ENCODE measurements at regions not wholly inside any gene's neighbourhood (a gene's known extent, or its start where the extent isn't known, plus 50 kb on each side); places are given as distances from the start of the nearest gene placed in this dataset.

DNA sequence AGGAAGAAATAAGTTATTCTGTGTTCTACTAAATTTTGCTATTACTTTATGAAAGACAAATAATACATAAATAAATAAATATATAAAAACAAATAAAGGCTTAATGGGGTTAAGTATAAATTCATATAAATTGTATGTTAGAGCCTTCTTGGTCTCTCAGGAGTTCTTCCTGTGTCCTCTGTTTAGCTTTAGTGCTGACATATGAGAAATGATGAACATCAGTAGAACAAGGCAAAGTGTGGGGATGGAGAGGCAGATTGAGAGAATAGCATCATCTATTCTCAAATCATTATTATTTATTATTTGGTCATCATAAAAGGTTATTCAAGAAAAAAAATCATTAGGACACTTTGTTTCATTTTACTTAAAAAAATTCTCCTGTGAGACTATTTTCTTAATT, 468.1 kb upstream of the CHST9 start:
- H3K9me3 Mint-ChIP-seq (ENCODE audit: unreplicated experiment), result no peaks in the 10 kb centered on the region
- H3K4me3 Mint-ChIP-seq (ENCODE audit: unreplicated experiment), result no peak overlapping the region
- ChIA-PET POLR2A (interaction anchor here (1.0 kb wide), 1 partner anchor 24 kb away, joined by 5 read pairs; no protein-coding TSS in a partner anchor), CTCF (no interaction called here)
- TF ChIP-seq, protein P1, sequence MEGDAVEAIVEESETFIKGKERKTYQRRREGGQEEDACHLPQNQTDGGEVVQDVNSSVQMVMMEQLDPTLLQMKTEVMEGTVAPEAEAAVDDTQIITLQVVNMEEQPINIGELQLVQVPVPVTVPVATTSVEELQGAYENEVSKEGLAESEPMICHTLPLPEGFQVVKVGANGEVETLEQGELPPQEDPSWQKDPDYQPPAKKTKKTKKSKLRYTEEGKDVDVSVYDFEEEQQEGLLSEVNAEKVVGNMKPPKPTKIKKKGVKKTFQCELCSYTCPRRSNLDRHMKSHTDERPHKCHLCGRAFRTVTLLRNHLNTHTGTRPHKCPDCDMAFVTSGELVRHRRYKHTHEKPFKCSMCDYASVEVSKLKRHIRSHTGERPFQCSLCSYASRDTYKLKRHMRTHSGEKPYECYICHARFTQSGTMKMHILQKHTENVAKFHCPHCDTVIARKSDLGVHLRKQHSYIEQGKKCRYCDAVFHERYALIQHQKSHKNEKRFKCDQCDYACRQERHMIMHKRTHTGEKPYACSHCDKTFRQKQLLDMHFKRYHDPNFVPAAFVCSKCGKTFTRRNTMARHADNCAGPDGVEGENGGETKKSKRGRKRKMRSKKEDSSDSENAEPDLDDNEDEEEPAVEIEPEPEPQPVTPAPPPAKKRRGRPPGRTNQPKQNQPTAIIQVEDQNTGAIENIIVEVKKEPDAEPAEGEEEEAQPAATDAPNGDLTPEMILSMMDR (IDR thresholded peaks at IDR 0.05; ENCODE audit: unreplicated experiment), result no peak
- DNase-seq (ENCODE audit: unreplicated experiment), result no peak
- no peak overlapping the region for H3K27ac Mint-ChIP-seq (ENCODE audit: low read depth, unreplicated experiment)
- intact Hi-C loops (cut with micrococcal nuclease), result no loop called here
- no TSS peak for BruUV-seq (replicated peaks)
- no peaks in the 10 kb centered on the region for H3K27me3 Mint-ChIP-seq (ENCODE audit: insufficient read depth, unreplicated experiment)
- no peaks in the 10 kb centered on the region for H3K36me3 Mint-ChIP-seq (ENCODE audit: insufficient read depth, unreplicated experiment)
- H3K4me1 Mint-ChIP-seq (ENCODE audit: insufficient read depth, unreplicated experiment), result peaks cover 5% of the 10 kb centered on the region

DNA sequence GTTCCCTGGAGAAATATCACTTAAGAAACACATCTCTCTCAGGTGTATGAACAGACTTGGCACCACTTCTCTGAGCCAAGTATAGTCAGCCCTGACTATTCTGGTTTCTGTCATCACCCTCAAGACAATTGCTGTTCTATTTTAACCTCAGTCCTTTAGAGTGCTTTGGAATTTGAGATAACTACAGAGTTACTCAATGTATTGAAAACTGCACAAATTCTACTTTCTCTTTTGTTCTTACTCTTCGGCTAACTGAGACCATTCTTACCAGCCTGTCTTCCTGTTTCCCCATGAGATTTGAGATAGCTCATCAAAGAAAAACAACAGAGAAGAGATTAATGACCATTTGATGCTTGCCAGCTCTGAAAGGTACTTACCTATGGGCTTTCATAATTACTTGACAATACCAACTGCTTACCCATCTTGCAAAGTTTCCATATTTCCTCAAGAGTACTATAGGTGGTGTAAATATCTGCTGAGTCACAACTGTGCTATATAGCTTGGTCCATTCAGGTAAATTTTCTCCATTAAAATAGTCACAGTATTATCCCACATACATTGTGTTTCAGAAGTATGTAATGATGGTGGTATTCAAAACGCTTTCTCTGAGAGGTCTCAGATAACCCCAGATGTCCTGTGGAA, 467.5 kb upstream of the CHST9 start:
- no peak for DNase-seq (ENCODE audit: unreplicated experiment)
- BruUV-seq (replicated peaks), result no TSS peak
- Mint-ChIP-seq H3K27ac (ENCODE audit: low read depth, unreplicated experiment) (no peak overlapping the region), H3K27me3 (ENCODE audit: insufficient read depth, unreplicated experiment) (no peaks in the 10 kb centered on the region), H3K4me1 (ENCODE audit: insufficient read depth, unreplicated experiment) (peaks cover 5% of the 10 kb centered on the region), H3K4me3 (ENCODE audit: unreplicated experiment) (no peak overlapping the region), H3K36me3 (ENCODE audit: insufficient read depth, unreplicated experiment) (no peaks in the 10 kb centered on the region), H3K9me3 (ENCODE audit: unreplicated experiment) (no peaks in the 10 kb centered on the region)
- intact Hi-C loops (cut with micrococcal nuclease), result no loop called here
- TF ChIP-seq, protein P1 (IDR thresholded peaks at IDR 0.05; ENCODE audit: unreplicated experiment), result no peak
- ChIA-PET CTCF (no interaction called here), POLR2A (interaction anchor here (1.0 kb wide), 1 partner anchor 23 kb away, joined by 5 read pairs; no protein-coding TSS in a partner anchor)

DNA sequence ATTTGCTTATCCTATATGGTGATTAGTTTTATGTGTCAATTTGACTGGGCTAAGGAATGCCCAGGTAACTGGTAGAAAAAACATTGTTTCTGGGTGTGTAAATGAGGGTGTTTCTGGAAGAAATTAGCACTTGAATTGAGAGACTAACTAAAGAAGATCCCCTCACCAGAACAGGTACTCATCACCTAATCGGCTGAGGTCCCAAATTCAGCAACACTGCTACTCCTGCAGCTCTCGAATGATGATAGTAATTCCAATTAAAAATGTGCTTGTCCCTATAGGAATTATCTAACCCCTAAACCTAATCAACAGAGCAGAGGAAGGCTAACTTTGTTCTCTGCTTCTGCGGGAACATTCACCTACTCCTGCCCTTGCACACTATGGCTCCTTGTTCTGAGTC, 464.5 kb upstream of the CHST9 start:
- no peaks in the 10 kb centered on the region for H3K36me3 Mint-ChIP-seq (ENCODE audit: insufficient read depth, unreplicated experiment)
- no peak overlapping the region for H3K4me3 Mint-ChIP-seq (ENCODE audit: unreplicated experiment)
- POLR2A ChIA-PET, result interaction anchor here (0.6 kb wide), 1 partner anchor 183 kb away, joined by 3 read pairs; no protein-coding TSS in a partner anchor
- no peak overlapping the region for H3K27ac Mint-ChIP-seq (ENCODE audit: low read depth, unreplicated experiment)
- CTCF ChIA-PET, result interaction anchor here (1.2 kb wide), 1 partner anchor 35 kb away, joined by 3 read pairs; no protein-coding TSS in a partner anchor
- no peaks in the 10 kb centered on the region for H3K27me3 Mint-ChIP-seq (ENCODE audit: insufficient read depth, unreplicated experiment)
- H3K4me1 Mint-ChIP-seq (ENCODE audit: insufficient read depth, unreplicated experiment), result peaks cover 5% of the 10 kb centered on the region
- TF ChIP-seq, protein P1 (IDR thresholded peaks at IDR 0.05; ENCODE audit: unreplicated experiment), result no peak
- intact Hi-C loops (cut with micrococcal nuclease), result no loop called here
- H3K9me3 Mint-ChIP-seq (ENCODE audit: unreplicated experiment), result no peaks in the 10 kb centered on the region
- BruUV-seq (replicated peaks), result no TSS peak
- no peak for DNase-seq (ENCODE audit: unreplicated experiment)

DNA sequence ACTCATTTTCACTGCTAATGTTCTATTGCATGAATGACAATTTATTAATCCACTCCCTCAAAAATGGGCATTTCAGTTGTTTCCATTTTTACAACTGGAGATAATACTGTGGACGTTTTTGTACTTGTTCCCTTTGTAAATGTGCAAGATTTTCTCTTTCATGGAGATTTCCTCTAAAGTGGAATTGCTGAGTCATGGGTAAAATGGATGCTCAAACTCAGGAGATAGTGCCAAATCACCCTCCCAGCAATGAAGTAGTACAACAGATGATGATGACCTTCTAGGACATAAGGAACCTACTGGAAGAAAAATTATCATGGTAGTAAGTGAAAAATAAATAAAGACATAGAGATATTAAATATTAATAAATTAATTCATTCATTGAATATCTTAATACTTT, 460.8 kb upstream of the CHST9 start:
- CTCF ChIA-PET, result no interaction called here
- H3K4me1 Mint-ChIP-seq (ENCODE audit: insufficient read depth, unreplicated experiment), result no peaks in the 10 kb centered on the region
- intact Hi-C loops (cut with micrococcal nuclease), result no loop called here
- no peak for DNase-seq (ENCODE audit: unreplicated experiment)
- no peak overlapping the region for H3K4me3 Mint-ChIP-seq (ENCODE audit: unreplicated experiment)
- no TSS peak for BruUV-seq (replicated peaks)
- POLR2A ChIA-PET, result no interaction called here
- H3K27me3 Mint-ChIP-seq (ENCODE audit: insufficient read depth, unreplicated experiment), result no peaks in the 10 kb centered on the region
- no peaks in the 10 kb centered on the region for H3K9me3 Mint-ChIP-seq (ENCODE audit: unreplicated experiment)
- H3K27ac Mint-ChIP-seq (ENCODE audit: low read depth, unreplicated experiment), result no peak overlapping the region
- no peaks in the 10 kb centered on the region for H3K36me3 Mint-ChIP-seq (ENCODE audit: insufficient read depth, unreplicated experiment)
- TF ChIP-seq, protein P1 (IDR thresholded peaks at IDR 0.05; ENCODE audit: unreplicated experiment), result no peak

Data from MCF 10A (cell line).